Esophagus squamous epithelium (tissue), 4 donors: ENCODE measurements at regions not wholly inside any gene's neighbourhood (a gene's known extent, or its start where the extent isn't known, plus 50 kb on each side); places are given as distances from the start of the nearest gene placed in this dataset.

ENCODE experiments used
- POLR2A ChIP-seq, 4 donors: fragments of 450-650 bp; IDR thresholded peaks; one replicate each; pipeline ENCODE4 v1.6.1; 2017; ENCODE audit warnings: antibody characterized with exemption in 4 of 4, mild to moderate bottlenecking in 4 of 4, moderate library complexity in 3 of 4
- TF ChIP-seq, protein P1 (sequence below), 6 experiments: fragments of 450-650 bp in 4 of 6; fragments of 200-600 bp in 2 of 6; sonication (generic) in 2 of 6; IDR thresholded peaks; one replicate each; pipeline ENCODE4 v1.5.1; 2016 to 2019; ENCODE audit warnings: antibody characterized with exemption in 6 of 6, mild to moderate bottlenecking in 4 of 6, moderate library complexity in 4 of 6

DNA sequence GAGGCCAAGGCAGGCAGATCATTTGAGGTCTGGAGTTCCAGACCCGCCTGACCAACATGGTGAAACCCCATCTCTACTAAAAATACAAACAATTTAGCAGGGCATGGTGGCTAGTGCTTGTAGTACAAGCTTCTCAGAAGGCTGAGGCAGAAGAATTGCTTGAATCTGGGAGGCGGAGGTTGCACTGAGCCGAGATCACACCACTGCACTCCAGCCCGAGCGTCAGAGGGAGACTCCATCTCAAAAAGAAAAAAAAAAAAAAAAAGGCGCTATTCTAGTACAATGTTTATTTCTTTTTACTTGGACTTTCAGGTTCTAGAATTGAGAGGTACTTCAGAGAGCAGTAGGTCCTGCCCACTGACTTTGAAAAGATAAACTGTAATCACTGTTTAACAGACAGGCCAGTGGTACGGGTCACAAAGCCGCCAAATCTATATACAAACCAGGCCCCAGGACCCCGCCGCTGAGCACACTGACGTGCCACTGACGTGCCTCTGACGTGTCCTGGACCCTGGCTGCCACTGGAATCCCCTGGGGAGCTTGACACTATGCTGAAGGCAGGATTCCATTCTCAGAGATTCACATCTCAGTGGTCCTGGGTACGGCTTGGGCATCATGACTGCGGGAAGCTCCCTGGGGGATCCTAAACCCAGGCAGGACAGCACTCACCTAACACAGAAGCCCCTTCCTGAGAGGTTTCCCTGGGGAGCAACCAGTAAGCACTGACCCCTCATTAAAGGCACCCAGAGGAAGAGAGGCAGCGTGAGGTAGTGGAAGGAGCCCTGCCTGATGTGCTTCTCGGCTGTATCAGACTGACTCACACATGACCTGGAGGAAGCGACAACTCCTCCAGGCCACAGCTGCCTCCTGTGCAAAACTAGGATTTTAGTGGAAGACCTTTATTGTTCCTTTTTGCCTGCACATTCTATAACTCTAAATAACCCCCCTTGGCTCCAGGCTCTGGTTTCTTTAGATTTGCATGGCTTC, 197.8 kb upstream of the MEIS1 start:
- no peak for TF ChIP-seq POLR2A (IDR thresholded peaks at IDR 0.05)
- TF ChIP-seq, protein P1, sequence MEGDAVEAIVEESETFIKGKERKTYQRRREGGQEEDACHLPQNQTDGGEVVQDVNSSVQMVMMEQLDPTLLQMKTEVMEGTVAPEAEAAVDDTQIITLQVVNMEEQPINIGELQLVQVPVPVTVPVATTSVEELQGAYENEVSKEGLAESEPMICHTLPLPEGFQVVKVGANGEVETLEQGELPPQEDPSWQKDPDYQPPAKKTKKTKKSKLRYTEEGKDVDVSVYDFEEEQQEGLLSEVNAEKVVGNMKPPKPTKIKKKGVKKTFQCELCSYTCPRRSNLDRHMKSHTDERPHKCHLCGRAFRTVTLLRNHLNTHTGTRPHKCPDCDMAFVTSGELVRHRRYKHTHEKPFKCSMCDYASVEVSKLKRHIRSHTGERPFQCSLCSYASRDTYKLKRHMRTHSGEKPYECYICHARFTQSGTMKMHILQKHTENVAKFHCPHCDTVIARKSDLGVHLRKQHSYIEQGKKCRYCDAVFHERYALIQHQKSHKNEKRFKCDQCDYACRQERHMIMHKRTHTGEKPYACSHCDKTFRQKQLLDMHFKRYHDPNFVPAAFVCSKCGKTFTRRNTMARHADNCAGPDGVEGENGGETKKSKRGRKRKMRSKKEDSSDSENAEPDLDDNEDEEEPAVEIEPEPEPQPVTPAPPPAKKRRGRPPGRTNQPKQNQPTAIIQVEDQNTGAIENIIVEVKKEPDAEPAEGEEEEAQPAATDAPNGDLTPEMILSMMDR (IDR thresholded peaks at IDR 0.05): no peak
